HG03095 (cell line): ENCODE measurements at regions not wholly inside any gene's neighbourhood (a gene's known extent, or its start where the extent isn't known, plus 50 kb on each side); places are given as distances from the start of the nearest gene placed in this dataset.
"Not testable (repeated sequence)": the region's sequence is repeated elsewhere in the genome, so short reads cannot be mapped to it uniquely, and the experiment has no call there.

Experiments used
- ATAC-seq: cut with Tn5 transposase; IDR thresholded peaks from one replicate; pipeline ENCODE4 v1.9.1; 2021; ENCODE audit warnings: moderate library complexity; ENCODE audit not compliant: unreplicated experiment

GRCh38 chr2:91568391-91569338 lies 2877.2 kb downstream of the RPIA start:
- not testable (repeated sequence) for ATAC-seq

- not testable (repeated sequence) for ATAC-seq
Measured at GRCh38 chr2:91571239-91571923, 2879.9 kb downstream of the RPIA start.

DNA sequence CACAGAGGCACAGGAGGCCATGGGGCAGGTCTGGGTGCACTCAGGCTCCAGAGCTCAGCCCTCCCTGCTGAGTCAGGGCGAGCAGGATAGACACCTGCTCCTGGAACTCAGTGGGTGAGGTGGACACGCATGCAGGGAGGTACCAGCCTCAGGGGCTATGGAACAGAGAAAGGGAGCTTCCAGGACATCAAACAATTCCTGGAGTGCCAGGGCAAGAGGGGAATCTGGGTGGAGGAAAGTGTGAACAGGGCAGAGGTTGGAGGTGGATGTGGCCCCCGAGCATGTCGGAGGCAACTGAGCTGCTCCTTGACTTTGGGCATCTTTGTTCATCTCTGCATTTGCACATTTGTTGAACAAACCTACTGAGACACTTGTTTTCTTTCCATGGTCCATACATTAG lies 2881.5 kb downstream of the RPIA start:
- not testable (repeated sequence) for ATAC-seq

GRCh38 chr2:91573755-91574154 lies 2882.3 kb downstream of the RPIA start:
- ATAC-seq: not testable (repeated sequence)

GRCh38 chr2:91574255-91574654 lies 2882.8 kb downstream of the RPIA start:
- not testable (repeated sequence) for ATAC-seq

- ATAC-seq: not testable (repeated sequence)
Measured at GRCh38 chr2:91575701-91576100, 2884.2 kb downstream of the RPIA start.

GRCh38 chr2:91577406-91577805 lies 2885.9 kb downstream of the RPIA start:
- not testable (repeated sequence) for ATAC-seq

- not testable (repeated sequence) for ATAC-seq
Measured at GRCh38 chr2:91578678-91579077, 2887.2 kb downstream of the RPIA start.

- ATAC-seq: not testable (repeated sequence)
Measured at GRCh38 chr2:91579555-91579954, 2888.1 kb downstream of the RPIA start.

GRCh38 chr2:91580043-91580442 lies 2888.6 kb downstream of the RPIA start:
- ATAC-seq: not testable (repeated sequence)

DNA sequence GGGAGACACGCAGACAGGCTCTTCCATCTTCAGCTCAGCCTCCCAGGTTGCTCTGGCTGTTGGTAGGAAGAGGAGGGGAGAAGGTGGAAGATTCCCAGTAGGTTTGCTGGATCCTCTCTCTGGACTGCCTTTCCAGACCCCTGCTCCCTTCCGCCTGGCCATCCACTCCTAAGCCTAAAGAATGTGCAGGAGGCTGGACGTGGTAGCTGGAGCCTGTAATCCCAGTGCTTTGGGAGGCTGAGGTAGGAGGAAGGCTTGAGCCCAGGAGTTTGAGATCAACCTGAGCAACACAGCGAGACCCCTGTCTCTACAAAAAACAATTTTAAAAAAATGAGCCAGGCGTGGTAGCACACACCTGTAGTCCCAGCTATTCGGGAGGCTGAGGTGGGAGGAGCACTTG lies 2895.6 kb downstream of the RPIA start:
- ATAC-seq: not testable (repeated sequence)

GRCh38 chr2:91587908-91588535 lies 2896.5 kb downstream of the RPIA start:
- ATAC-seq: not testable (repeated sequence)

DNA sequence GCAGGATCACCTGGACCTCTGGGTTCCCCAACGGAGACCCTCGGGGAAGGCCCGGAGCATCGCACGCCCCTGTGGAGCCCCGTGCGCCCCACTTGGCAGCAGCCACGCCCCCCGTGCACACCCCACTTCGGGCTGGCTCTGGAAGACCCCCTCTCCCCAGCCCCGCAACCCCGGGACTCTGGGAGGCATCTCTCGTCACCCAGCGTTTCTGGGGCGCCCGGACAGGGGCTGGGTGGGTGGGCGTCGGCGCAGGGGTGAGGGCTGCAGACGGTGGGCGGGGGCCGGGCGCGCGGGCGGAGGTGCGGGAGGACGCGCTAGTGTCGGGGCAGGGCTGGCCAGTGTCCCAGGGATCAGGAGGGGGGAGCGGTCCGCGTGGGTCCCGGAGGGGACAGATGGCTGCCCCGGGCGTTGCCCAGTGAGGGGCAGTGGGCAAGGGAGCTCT lies 2897.3 kb downstream of the RPIA start:
- not testable (repeated sequence) for ATAC-seq

DNA sequence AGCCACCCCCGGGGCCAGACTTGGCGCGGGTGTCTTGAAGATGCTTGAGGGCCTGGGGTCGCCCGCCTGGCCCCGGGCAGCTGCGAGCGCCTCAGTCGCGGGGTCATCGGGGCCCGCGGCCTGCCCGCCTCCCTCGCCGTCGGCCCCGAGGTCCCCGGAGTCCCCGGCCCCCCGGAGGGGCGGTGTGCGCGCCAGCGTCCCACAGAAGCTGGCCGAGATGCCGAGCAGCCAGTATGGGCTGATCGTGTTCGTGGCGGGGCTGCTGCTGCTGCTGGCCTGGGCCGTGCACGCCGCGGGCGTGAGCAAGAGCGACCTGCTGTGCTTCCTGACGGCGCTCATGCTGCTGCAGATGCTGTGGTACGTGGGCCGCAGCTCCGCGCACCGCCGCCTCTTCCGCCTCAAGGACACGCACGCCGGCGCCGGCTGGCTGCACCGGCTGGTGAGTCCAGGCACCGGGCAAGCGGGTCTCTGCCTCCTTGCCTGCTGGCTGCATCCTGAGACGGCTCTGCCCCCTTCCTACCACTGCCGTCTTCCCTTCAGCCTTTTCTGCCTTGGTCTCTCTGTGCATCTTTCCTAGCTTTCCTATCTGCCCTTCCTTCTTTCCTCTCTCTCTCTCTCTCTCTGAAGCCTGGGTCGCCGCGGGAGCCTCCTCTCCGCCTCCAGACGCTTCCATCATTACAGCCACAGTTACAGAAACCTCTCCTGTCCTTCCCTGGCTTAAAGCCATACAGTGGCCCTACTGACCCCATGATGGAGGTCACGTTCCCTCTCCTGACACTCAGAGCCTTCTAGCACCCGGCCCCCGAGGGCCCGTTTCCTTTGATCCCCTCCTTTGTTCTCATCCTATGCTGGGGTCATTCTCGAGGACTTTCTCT lies 2898.2 kb downstream of the RPIA start:
- ATAC-seq: not testable (repeated sequence)

DNA sequence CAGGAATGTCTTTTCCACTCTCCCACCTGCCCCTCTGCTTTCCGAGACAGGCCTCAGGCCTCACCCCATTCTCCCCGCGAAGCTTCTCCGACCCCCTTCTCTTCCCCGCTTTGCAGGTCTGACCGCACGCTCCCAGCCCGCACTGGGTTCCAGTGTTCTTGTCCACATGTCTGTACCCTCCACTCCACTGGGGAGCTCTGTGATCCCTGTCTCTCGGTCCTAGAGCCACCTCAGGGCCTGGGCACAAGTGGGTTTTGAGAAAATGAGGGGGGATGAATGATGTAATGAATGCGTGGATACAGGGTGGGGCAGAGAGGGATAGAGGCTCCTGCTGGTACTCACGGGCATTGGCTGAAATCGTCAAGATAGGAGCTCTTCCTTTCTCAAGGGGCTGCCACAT lies 2898.9 kb downstream of the RPIA start:
- ATAC-seq: not testable (repeated sequence)

- ATAC-seq: not testable (repeated sequence)
Measured at GRCh38 chr2:91591066-91591465, 2899.6 kb downstream of the RPIA start.

GRCh38 chr2:91597436-91597835 lies 2906.0 kb downstream of the RPIA start:
- ATAC-seq: not testable (repeated sequence)

- not testable (repeated sequence) for ATAC-seq
Measured at GRCh38 chr2:91598519-91598918, 2907.0 kb downstream of the RPIA start.

GRCh38 chr2:91599000-91599399 lies 2907.5 kb downstream of the RPIA start:
- not testable (repeated sequence) for ATAC-seq

GRCh38 chr2:91602860-91603259 lies 2911.4 kb downstream of the RPIA start:
- ATAC-seq: not testable (repeated sequence)
